A673 (cell line): ENCODE measurements at regions not wholly inside any gene's neighbourhood (a gene's known extent, or its start where the extent isn't known, plus 50 kb on each side); places are given as distances from the start of the nearest gene placed in this dataset.

Experiments
- EZH2 ChIP-seq: fragments of 200-600 bp; sonication (generic); IDR thresholded peaks from 2 replicates; pipeline ENCODE4 v1.6.1; 2017; ENCODE audit warnings: borderline replicate concordance, low read depth, mild to moderate bottlenecking, mixed read lengths, antibody characterized with exemption, low read length; ENCODE audit not compliant: poor library complexity, severe bottlenecking
- TF ChIP-seq, protein P1 (sequence below): fragments of 300-800, 200-600 bp; sonication (generic); conservative IDR thresholded peaks from 2 replicates; pipeline ENCODE4 v1.5.1; 2017; ENCODE audit warnings: low read depth, mild to moderate bottlenecking, antibody characterized with exemption, low read length, moderate library complexity, mixed read lengths

DNA sequence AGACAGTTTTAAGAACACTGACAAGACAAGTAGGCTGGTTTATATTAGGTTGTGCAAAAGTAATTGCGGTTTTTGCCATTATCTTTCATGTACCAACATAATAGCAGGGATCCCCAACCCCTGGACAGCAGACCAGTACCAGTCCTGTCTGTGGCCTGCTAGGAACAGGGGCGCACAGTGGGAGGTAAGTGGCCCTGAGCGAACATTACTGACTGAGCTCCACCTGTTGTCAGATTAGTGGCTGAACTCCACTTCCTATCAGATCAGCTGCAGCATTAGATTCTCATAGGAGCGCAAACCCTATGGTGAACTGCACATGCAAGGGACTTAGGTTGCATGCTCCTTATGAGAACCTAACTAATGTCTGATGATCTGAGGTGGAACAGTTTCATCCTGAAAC lies 921.9 kb downstream of the CCDC85A start:
- no peak for TF ChIP-seq EZH2
- TF ChIP-seq, protein P1, sequence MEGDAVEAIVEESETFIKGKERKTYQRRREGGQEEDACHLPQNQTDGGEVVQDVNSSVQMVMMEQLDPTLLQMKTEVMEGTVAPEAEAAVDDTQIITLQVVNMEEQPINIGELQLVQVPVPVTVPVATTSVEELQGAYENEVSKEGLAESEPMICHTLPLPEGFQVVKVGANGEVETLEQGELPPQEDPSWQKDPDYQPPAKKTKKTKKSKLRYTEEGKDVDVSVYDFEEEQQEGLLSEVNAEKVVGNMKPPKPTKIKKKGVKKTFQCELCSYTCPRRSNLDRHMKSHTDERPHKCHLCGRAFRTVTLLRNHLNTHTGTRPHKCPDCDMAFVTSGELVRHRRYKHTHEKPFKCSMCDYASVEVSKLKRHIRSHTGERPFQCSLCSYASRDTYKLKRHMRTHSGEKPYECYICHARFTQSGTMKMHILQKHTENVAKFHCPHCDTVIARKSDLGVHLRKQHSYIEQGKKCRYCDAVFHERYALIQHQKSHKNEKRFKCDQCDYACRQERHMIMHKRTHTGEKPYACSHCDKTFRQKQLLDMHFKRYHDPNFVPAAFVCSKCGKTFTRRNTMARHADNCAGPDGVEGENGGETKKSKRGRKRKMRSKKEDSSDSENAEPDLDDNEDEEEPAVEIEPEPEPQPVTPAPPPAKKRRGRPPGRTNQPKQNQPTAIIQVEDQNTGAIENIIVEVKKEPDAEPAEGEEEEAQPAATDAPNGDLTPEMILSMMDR, result no peak
